Mucosa of rectum (tissue), 2 donors: ENCODE measurements at regions not wholly inside any gene's neighbourhood (a gene's known extent, or its start where the extent isn't known, plus 50 kb on each side); places are given as distances from the start of the nearest gene placed in this dataset.

Experiments
- H3K27ac ChIP-seq, 2 donors: one replicate each; pipeline ENCODE4 v1.7.0; 2013; ENCODE audit warnings: inconsistent platforms in 2 of 2, low read depth in 2 of 2, low read length in 2 of 2
- H3K27me3 ChIP-seq, 2 donors: one replicate each; pipeline ENCODE4 v1.7.0; 2013; ENCODE audit warnings: low read length in 2 of 2; ENCODE audit not compliant: control insufficient read depth in 2 of 2, insufficient read depth in 2 of 2
- H3K36me3 ChIP-seq, 2 donors: one replicate each; pipeline ENCODE4 v1.7.0; 2013; ENCODE audit warnings: low read length in 2 of 2; ENCODE audit not compliant: control insufficient read depth in 2 of 2, insufficient read depth in 2 of 2
- H3K4me1 ChIP-seq, 2 donors: one replicate each; pipeline ENCODE4 v1.7.0; 2013; ENCODE audit warnings: low read length in 2 of 2, mild to moderate bottlenecking in 1 of 2; ENCODE audit not compliant: control insufficient read depth in 2 of 2, insufficient read depth in 2 of 2
- H3K4me3 ChIP-seq, 2 donors: one replicate each; pipeline ENCODE4 v1.7.0; 2013; ENCODE audit warnings: low read length in 2 of 2
- H3K9ac ChIP-seq, 2 donors: one replicate each; pipeline ENCODE4 v1.7.0; 2013; ENCODE audit warnings: low read length in 2 of 2, low read depth in 1 of 2, mild to moderate bottlenecking in 1 of 2
- H3K9me3 ChIP-seq, 2 donors: one replicate each; pipeline ENCODE4 v1.7.0; 2013; ENCODE audit warnings: low read length in 2 of 2; ENCODE audit not compliant: control insufficient read depth in 2 of 2
- donor health status: healthy.
- donor health status: Normal muscosa, but diverticular disease.

DNA sequence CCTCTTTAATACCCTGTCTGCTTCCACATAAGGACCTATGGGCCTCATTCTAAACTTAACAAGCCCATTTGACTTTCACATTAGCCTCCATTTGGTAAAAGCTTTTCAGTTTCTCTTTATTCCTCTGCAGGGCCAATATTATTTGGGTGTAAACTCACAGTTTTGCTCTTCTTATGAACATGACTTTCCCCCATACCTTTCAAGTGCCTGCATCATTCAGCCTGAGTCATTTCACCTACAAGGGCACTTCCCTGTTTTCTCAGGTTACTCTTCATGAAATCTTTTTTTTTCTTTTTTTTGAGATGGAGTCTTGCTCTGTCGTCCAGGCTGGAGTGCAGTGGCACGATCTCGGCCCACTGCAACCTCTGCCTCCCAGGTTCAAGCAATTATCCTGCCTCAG lies 1258.1 kb upstream of the CELF2 start:
- Histone ChIP-seq H3K27me3 (no peaks in the 10 kb centered on the region), H3K27ac (no peak overlapping the region), H3K4me3 (no peak overlapping the region), H3K9me3 (peaks cover 0 to 7% of the 10 kb centered on the region in 2 donors), H3K36me3 (no peaks in the 10 kb centered on the region), H3K9ac (no peak overlapping the region), H3K4me1 (no peaks in the 10 kb centered on the region)

DNA sequence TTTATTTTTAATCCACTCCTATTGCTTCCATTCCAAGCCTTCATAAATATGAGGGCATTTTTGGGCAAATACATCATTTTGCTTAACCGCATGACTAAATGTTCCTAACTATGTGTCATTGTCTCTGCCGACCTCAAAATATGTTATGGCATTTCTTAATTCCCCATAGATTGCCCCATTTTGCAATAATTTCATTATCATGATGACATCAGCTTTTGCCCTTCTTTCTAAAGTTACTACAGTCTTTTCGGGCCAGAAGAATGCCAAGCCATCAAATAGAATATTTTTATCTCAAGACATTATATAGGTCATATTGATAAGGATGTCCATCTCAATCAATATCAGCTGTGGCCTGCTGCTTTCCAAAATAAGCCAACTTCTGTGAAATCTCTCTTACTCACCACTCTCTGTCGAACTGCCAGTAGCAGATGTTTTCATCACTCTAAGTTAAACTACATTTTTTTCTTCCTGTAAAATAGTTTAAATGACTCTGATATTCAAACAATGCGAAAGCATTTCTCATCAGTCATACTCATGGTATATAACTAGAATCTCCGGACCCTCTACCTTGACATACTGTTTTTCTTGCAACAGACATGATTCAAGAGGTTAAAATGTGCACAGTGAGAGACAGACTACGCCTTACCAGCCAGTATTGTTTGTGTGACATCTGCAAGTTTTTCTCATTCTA lies 1254.6 kb upstream of the CELF2 start:
- no peaks in the 10 kb centered on the region for H3K36me3 ChIP-seq
- H3K4me3 ChIP-seq: no peak overlapping the region
- no peaks in the 10 kb centered on the region for H3K27me3 ChIP-seq
- H3K9me3 ChIP-seq: peaks cover 0 to 5% of the 10 kb centered on the region in 2 donors
- H3K9ac ChIP-seq: no peak overlapping the region
- H3K27ac ChIP-seq: no peak overlapping the region
- H3K4me1 ChIP-seq: no peaks in the 10 kb centered on the region

DNA sequence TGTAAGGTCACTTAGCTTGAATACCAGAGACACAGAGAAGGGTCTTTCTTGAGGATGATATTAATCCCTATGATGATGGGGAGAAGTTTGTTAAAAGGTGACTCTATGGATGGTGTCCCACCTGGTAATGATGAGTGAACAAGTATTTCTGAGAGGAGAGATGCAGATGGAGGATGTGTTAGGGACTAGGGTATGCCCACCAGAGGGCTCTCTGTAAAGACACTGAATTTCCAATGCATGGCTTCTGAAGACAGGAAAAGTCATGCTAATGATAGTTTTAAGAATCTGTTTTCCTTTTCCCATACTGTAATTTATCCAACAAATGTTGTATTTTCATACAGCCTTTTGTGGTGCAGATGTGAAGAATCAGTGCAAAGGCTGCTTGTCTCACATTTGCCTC lies 1250.9 kb upstream of the CELF2 start:
- Histone ChIP-seq H3K36me3 (no peaks in the 10 kb centered on the region), H3K9me3 (no peaks in the 10 kb centered on the region), H3K9ac (no peak overlapping the region), H3K27me3 (no peaks in the 10 kb centered on the region), H3K4me3 (no peak overlapping the region), H3K4me1 (no peaks in the 10 kb centered on the region), H3K27ac (no peak overlapping the region)

DNA sequence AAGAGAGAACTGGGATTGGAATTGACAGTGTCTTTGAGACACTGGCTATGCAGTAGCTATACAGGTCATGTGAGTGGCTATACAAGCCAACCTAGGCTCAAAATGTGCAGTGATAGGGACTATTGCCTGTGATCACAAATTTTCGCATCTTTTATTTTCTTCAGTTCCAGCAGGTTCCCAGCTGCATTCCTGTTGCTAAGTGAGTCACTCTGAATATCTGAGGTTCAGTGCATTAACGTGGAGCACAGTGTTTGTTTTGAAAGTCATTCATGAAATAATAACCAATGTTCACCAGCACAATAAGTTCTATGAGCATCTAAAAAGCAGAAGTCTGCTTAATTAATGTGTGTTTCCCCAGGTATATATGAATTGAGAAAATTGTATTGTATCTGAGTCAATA lies 1236.0 kb upstream of the CELF2 start:
- Histone ChIP-seq H3K4me3 (no peak overlapping the region), H3K27ac (no peak overlapping the region), H3K27me3 (no peaks in the 10 kb centered on the region)

DNA sequence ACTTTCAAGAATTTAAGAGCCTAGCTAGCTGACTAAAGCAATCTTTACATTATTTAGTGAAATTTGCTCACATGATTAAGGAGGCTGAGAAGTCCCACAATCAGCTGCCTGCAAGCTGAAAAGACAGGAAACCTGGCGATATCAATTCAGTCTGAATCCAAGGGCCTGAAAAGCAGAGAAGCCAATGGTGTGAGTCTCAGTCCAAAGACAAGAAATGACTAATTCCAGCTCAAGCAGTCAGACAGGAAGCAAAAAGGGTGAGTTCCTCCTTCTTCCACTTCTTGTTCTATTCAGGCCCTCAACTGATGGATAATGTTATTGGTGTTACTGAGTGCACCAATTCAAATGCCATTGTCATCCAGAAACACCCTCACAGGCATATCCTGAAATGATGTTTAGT lies 1231.6 kb upstream of the CELF2 start:
- H3K9ac ChIP-seq: no peak overlapping the region
- H3K27ac ChIP-seq: no peak overlapping the region
- no peak overlapping the region for H3K4me3 ChIP-seq
- no peaks in the 10 kb centered on the region for H3K36me3 ChIP-seq
- H3K9me3 ChIP-seq: peaks cover 0 to 2% of the 10 kb centered on the region in 2 donors
- H3K4me1 ChIP-seq: no peaks in the 10 kb centered on the region
- H3K27me3 ChIP-seq: no peaks in the 10 kb centered on the region

More for the DNA sequence above, 1236.0 kb upstream of the CELF2 start:
- H3K36me3 ChIP-seq: no peaks in the 10 kb centered on the region
- H3K9me3 ChIP-seq: no peaks in the 10 kb centered on the region
- no peak overlapping the region for H3K9ac ChIP-seq
- no peaks in the 10 kb centered on the region for H3K4me1 ChIP-seq

DNA sequence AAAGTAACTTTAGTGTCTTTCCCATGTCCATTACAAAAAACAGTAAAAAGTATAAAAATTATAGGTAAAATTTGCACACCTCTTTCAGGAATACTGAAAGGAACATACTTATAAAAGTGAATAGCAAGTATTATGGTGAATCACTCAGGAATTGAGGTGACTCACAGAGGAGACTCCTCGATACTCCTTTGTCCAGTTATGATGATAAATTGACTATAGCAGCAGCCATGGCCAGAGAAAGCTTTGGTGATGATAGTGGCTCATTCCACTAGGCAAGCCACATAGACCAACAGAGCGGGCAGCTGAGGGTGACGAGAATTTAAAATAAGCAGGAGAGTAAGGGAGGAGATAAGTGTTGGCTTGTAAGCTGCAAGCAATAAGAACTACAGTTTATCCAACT lies 1231.1 kb upstream of the CELF2 start:
- H3K36me3 ChIP-seq: no peaks in the 10 kb centered on the region
- H3K4me1 ChIP-seq: no peaks in the 10 kb centered on the region
- H3K27me3 ChIP-seq: no peaks in the 10 kb centered on the region
- H3K27ac ChIP-seq: no peak overlapping the region
- no peak overlapping the region for H3K9ac ChIP-seq
- H3K4me3 ChIP-seq: no peak overlapping the region
- peaks cover 0 to 2% of the 10 kb centered on the region in 2 donors for H3K9me3 ChIP-seq

DNA sequence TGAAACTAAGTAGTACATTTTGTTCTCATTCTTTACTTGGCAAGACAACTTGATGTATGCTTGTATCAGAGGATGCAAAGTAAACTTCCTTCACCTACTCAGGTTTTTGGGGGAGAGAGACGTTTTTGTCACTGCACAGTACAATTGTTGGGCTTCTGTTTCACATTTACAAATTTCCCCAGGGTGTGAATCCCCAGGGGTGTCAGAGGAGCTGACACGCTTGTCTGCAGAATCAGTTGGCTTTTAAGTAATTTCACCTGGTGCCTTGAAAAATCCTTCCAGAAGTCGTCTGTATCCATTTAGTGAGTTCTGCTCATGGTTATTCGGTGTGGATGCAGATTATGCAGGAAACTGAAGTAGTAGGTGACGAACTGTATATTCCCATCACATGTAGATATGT lies 1227.7 kb upstream of the CELF2 start:
- Histone ChIP-seq H3K4me3 (no peak overlapping the region), H3K9ac (no peak overlapping the region), H3K36me3 (no peaks in the 10 kb centered on the region), H3K27me3 (no peaks in the 10 kb centered on the region), H3K4me1 (no peaks in the 10 kb centered on the region), H3K9me3 (peaks cover 2% of the 10 kb centered on the region in 2 donors), H3K27ac (no peak overlapping the region)

DNA sequence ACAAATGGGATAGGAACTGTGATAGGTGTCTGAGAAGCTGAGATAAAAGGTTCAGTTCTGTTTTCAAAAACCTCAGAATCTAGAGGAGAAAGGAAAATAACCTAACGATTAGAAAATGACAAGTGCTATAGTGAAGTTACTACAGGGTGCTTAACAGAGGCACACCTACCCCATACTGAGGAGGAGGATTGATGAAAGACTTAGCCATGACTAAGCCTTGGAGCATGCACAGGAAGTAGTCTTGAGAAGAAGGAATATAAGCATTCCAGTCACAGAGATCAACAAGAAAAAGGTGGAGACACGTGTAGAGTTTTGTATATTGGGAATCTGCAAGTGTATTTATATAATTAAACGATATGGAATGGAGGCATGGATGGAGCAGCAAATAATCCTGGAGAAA lies 1225.5 kb upstream of the CELF2 start:
- H3K27ac ChIP-seq: no peak overlapping the region
- H3K9ac ChIP-seq: no peak overlapping the region
- no peaks in the 10 kb centered on the region for H3K27me3 ChIP-seq
- H3K4me1 ChIP-seq: no peaks in the 10 kb centered on the region
- H3K9me3 ChIP-seq: peaks cover 2% of the 10 kb centered on the region in 2 donors
- H3K36me3 ChIP-seq: no peaks in the 10 kb centered on the region
- no peak overlapping the region for H3K4me3 ChIP-seq

DNA sequence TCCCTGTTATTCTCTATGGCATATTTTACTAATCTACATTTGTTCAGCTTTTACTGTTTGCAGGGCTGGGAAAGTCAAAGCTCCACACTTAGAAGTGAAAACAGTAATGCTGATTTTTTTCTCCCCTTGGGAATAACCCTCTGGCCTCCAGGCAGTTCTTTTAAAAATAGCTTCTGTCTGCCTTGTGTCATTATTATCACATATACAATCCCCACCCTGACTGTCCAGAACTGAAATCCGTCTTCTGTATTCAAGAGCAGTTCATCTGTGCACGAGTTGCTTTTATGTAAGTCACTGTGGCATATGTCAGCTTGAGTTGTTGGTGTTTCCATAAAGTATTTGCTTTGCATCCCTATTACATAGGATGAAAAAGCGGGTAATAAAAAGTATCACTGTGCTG lies 1221.1 kb upstream of the CELF2 start:
- H3K9me3 ChIP-seq: peaks cover 2% of the 10 kb centered on the region in 2 donors
- no peak overlapping the region for H3K4me3 ChIP-seq

DNA sequence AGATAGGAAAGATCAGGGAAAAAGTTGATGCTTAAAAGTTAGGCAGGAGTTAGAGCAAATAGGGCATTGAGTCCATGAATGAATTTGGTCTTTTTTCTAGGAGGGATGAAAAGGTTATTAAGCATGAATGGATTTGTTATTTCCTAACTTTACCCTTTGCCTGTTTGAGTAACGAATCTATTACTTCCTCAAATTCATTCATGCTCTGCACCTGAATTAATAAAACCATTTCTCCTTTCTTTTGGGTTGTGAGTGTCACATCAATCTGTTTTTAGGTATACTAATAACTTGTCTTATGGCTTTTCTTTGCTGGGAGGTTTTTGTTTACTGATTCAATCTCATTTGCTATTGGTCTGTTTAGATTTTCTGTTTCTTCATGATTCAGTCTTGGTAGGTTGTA lies 1217.7 kb upstream of the CELF2 start:
- Histone ChIP-seq H3K9me3 (peaks cover 0 to 2% of the 10 kb centered on the region in 2 donors), H3K9ac (no peak overlapping the region), H3K4me3 (no peak overlapping the region), H3K36me3 (no peaks in the 10 kb centered on the region), H3K27me3 (no peaks in the 10 kb centered on the region), H3K4me1 (no peaks in the 10 kb centered on the region), H3K27ac (no peak overlapping the region)

More for the DNA sequence above, 1221.1 kb upstream of the CELF2 start:
- H3K36me3 ChIP-seq: no peaks in the 10 kb centered on the region
- H3K27me3 ChIP-seq: no peaks in the 10 kb centered on the region
- no peak overlapping the region for H3K27ac ChIP-seq
- H3K4me1 ChIP-seq: no peaks in the 10 kb centered on the region
- no peak overlapping the region for H3K9ac ChIP-seq
